A549 (cell line): ENCODE measurements at regions not wholly inside any gene's neighbourhood (a gene's known extent, or its start where the extent isn't known, plus 50 kb on each side); places are given as distances from the start of the nearest gene placed in this dataset.
A peak's percentile ranks its signal among the peaks of the same experiment; 100 is the strongest.

Source experiments
- ATAC-seq, 2 experiments: fragments of 200-7000 bp in 1 of 2; fragments of >200 bp in 1 of 2; cut with Nextera tagmentation in 1 of 2; cut with Tn5 transposase in 1 of 2; 3 replicates each; pipeline versions ENCODE4 v1.8.0 to v1.9.1; 2018 to 2020; ENCODE audit warnings: mild to moderate bottlenecking in 1 of 2, moderate library complexity in 1 of 2
- CTCF ChIA-PET: fragments of 300-600 bp; sonication (Branson Sonifier 250); formaldehyde crosslinking; extraction: SDS; loops from one replicate; lab custom pipeline; 2021; ENCODE audit warnings: antibody characterized with exemption, inconsistent platforms; lab: Yijun Ruan, JAX
- POLR2A ChIA-PET: fragments of 350-600 bp; formaldehyde crosslinking; extraction: SDS; loops from one replicate; lab custom pipeline; 2021; ENCODE audit warnings: antibody characterized with exemption, inconsistent platforms; lab: Yijun Ruan, JAX
- DNase-seq, 2 experiments: peaks; one replicate each; pipeline versions ENCODE4 v3.0.0 to v3.0.0-alpha.2; 2011 to 2016; ENCODE audit warnings: low read depth in 1 of 2, low spot score in 1 of 2
- FAIRE-seq: peaks from 2 replicates; lab custom pipeline; 2011; peaks lifted over from hg19 to GRCh38; lab: Jason Lieb, UNC
- H3K27ac ChIP-seq, 2 experiments: fragments of >200 bp; sonication (Bioruptor Twin); formaldehyde crosslinking; 3 replicates each; pipeline ENCODE4 v1.5.1; 2016 to 2017
- H3K4me1 ChIP-seq: fragments of >200 bp; sonication (Bioruptor Twin); formaldehyde crosslinking; 3 replicates; pipeline ENCODE4 v1.6.1; 2016
- H3K4me2 ChIP-seq: fragments of >200 bp; sonication (Bioruptor Twin); formaldehyde crosslinking; 3 replicates; pipeline ENCODE4 v1.6.1; 2016
- H3K4me3 ChIP-seq: fragments of >200 bp; sonication (Bioruptor Twin); formaldehyde crosslinking; 3 replicates; pipeline ENCODE4 v1.5.1; 2016
- H3K9me3 ChIP-seq: fragments of >200 bp; sonication (Bioruptor Twin); formaldehyde crosslinking; 3 replicates; pipeline ENCODE4 v1.6.1; 2016
- CBX2 ChIP-seq: fragments of 200-600 bp; sonication (generic); IDR thresholded peaks from 2 replicates; pipeline ENCODE4 v1.6.1; 2016; ENCODE audit warnings: low read depth, mild to moderate bottlenecking, borderline replicate concordance
- CBX8 ChIP-seq: fragments of 200-600 bp; sonication (generic); IDR thresholded peaks from 2 replicates; pipeline ENCODE4 v1.6.1; 2016
- CHD4 ChIP-seq: fragments of 200-600 bp; sonication (generic); IDR thresholded peaks from 2 replicates; pipeline ENCODE4 v1.6.1; 2016; ENCODE audit warnings: antibody characterized with exemption, mild to moderate bottlenecking, borderline replicate concordance
- HDAC2 ChIP-seq: fragments of 200-600 bp; sonication (generic); IDR thresholded peaks from 2 replicates; pipeline ENCODE4 v1.6.1; 2016
- HEYL ChIP-seq: fragments of 250-450 bp; sonication (Bioruptor Pico); IDR thresholded peaks from 2 replicates; pipeline ENCODE4 v1.8.0; 2021; ENCODE audit warnings: mild to moderate bottlenecking, moderate library complexity
- HOXB13 ChIP-seq: fragments of 250-450 bp; sonication (Bioruptor Pico); IDR thresholded peaks from 2 replicates; pipeline ENCODE4 v1.5.0; 2020; ENCODE audit warnings: low read depth, mild to moderate bottlenecking, moderate library complexity
- KDM1A ChIP-seq: fragments of 200-600 bp; sonication (generic); IDR thresholded peaks from 2 replicates; pipeline ENCODE4 v1.6.1; 2016; ENCODE audit warnings: low read depth, mild to moderate bottlenecking
- KDM5A ChIP-seq: fragments of 200-600 bp; sonication (generic); IDR thresholded peaks from 2 replicates; pipeline ENCODE4 v1.6.1; 2016; ENCODE audit warnings: antibody characterized with exemption, mild to moderate bottlenecking
- MYC ChIP-seq: IDR thresholded peaks from 2 replicates; pipeline ENCODE4 v1.6.1; 2012; ENCODE audit warnings: mild to moderate bottlenecking, inconsistent platforms, low read length, improper control_type of control experiment, borderline replicate concordance
- NPAS2 ChIP-seq: fragments of 250-450 bp; sonication (Bioruptor Pico); IDR thresholded peaks from 2 replicates; pipeline ENCODE4 v1.8.0; 2022; ENCODE audit warnings: mild to moderate bottlenecking, moderate library complexity, borderline replicate concordance
- NR3C1 ChIP-seq: fragments of >200 bp; sonication (Bioruptor Twin); formaldehyde crosslinking; IDR thresholded peaks from 3 replicates; pipeline ENCODE4 v1.6.1; 2017
- POLR2A ChIP-seq: IDR thresholded peaks from 2 replicates; pipeline ENCODE4 v1.6.1; 2012; ENCODE audit warnings: mild to moderate bottlenecking, low read length
- POLR2AphosphoS2 ChIP-seq: conservative IDR thresholded peaks from 2 replicates; pipeline ENCODE4 v1.6.1; 2012; ENCODE audit warnings: low read length, improper control_type of control experiment, inconsistent platforms
- RARB ChIP-seq: fragments of 250-450 bp; sonication (Bioruptor Pico); IDR thresholded peaks from 2 replicates; pipeline ENCODE4 v1.8.0; 2021; ENCODE audit warnings: mild to moderate bottlenecking, moderate library complexity
- SREBF2 ChIP-seq: fragments of 450-650 bp; IDR thresholded peaks from 2 replicates; pipeline ENCODE4 v1.6.1; 2014; ENCODE audit warnings: mild to moderate bottlenecking, moderate library complexity
- WGBS: methylation state at CpG from one replicate; pipeline ENCODE4 v1.1.6; 2017; ENCODE audit errors: missing lambda C conversion rate; 5-methylcytosine and 5-hydroxymethylcytosine counted together
- TF ChIP-seq, protein P1 (sequence below): IDR thresholded peaks from 2 replicates; pipeline ENCODE4 v1.6.1; 2012
- TF ChIP-seq, protein P2 (sequence below): fragments of 150-350 bp; IDR thresholded peaks from 2 replicates; pipeline ENCODE4 v1.6.1; 2014; ENCODE audit warnings: low read depth, mild to moderate bottlenecking, low read length
- TF ChIP-seq, protein P3 (sequence below): fragments of 250-450 bp; sonication (Bioruptor Pico); IDR thresholded peaks from 2 replicates; pipeline ENCODE4 v1.5.0; 2021; ENCODE audit warnings: mild to moderate bottlenecking, moderate library complexity, borderline replicate concordance
- TF ChIP-seq, protein P4 (sequence below): fragments of >200 bp; sonication (Bioruptor Twin); formaldehyde crosslinking; IDR thresholded peaks from 3 replicates; pipeline ENCODE4 v1.5.1; 2016

DNA sequence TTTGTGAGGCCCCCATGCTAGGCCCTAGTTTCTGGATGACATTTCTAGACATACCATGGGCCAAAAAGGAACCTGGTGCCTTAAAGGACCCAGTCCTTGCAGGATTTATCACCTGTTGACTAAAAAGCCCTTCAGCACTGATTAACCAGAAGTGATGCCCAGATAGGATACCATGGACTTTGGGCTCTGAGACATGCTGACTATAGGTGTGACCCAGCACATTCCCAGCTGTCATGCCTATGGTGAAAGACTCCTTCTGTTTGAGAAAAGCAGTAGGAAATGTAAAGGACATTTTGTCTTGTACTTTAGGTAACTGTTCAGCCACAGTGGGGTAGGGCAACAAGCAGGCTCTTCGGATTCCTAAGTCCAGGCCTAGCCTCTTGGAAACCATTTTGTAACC, 724.2 kb downstream of the CD109 start (continued):
- TF ChIP-seq RARB (CRISPR knock-in tag) (no peak), MYC (no peak), KDM1A (no peak), KDM5A (no peak)

DNA sequence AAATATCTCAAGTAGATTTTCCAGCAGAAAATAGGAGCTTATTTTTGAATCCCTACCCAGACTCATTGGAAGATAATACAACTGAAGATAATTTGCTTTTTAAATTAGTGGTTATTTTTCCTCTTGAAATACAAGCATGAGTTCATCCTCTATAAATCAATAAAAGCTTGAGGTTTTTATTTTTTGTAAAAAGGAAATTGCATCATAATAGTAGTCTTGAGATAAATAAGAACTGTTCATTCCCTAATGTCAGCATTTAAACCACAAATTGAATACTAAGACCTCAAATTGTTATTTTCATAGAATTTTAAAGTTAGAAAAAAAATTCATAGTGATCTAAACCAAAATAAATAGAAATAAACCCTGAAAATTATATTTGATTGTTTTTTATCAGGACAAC, 719.1 kb downstream of the CD109 start:
- no peak for FAIRE-seq
- POLR2A ChIA-PET = no interaction called here
- Histone ChIP-seq H3K4me1 (no peaks in the 10 kb centered on the region), H3K4me2 (no peak overlapping the region)
- TF ChIP-seq HDAC2 (no peak), NR3C1 (no peak), POLR2AphosphoS2 (no peak), HOXB13 (CRISPR knock-in tag) (no peak), RARB (CRISPR knock-in tag) (no peak), SREBF2 (no peak), CBX8 (no peak), POLR2A (no peak), CHD4 (no peak), CBX2 (no peak), NPAS2 (no peak), KDM1A (no peak)
- TF ChIP-seq, protein P1, sequence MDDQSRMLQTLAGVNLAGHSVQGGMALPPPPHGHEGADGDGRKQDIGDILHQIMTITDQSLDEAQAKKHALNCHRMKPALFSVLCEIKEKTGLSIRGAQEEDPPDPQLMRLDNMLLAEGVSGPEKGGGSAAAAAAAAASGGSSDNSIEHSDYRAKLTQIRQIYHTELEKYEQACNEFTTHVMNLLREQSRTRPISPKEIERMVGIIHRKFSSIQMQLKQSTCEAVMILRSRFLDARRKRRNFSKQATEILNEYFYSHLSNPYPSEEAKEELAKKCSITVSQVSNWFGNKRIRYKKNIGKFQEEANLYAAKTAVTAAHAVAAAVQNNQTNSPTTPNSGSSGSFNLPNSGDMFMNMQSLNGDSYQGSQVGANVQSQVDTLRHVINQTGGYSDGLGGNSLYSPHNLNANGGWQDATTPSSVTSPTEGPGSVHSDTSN = no peak
- TF ChIP-seq, protein P2, sequence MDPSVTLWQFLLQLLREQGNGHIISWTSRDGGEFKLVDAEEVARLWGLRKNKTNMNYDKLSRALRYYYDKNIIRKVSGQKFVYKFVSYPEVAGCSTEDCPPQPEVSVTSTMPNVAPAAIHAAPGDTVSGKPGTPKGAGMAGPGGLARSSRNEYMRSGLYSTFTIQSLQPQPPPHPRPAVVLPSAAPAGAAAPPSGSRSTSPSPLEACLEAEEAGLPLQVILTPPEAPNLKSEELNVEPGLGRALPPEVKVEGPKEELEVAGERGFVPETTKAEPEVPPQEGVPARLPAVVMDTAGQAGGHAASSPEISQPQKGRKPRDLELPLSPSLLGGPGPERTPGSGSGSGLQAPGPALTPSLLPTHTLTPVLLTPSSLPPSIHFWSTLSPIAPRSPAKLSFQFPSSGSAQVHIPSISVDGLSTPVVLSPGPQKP = no peak
- TF ChIP-seq, protein P3, sequence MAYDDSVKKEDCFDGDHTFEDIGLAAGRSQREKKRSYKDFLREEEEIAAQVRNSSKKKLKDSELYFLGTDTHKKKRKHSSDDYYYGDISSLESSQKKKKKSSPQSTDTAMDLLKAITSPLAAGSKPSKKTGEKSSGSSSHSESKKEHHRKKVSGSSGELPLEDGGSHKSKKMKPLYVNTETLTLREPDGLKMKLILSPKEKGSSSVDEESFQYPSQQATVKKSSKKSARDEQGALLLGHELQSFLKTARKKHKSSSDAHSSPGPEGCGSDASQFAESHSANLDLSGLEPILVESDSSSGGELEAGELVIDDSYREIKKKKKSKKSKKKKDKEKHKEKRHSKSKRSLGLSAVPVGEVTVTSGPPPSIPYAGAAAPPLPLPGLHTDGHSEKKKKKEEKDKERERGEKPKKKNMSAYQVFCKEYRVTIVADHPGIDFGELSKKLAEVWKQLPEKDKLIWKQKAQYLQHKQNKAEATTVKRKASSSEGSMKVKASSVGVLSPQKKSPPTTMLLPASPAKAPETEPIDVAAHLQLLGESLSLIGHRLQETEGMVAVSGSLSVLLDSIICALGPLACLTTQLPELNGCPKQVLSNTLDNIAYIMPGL (CRISPR knock-in tag) = no peak
- TF ChIP-seq, protein P4, sequence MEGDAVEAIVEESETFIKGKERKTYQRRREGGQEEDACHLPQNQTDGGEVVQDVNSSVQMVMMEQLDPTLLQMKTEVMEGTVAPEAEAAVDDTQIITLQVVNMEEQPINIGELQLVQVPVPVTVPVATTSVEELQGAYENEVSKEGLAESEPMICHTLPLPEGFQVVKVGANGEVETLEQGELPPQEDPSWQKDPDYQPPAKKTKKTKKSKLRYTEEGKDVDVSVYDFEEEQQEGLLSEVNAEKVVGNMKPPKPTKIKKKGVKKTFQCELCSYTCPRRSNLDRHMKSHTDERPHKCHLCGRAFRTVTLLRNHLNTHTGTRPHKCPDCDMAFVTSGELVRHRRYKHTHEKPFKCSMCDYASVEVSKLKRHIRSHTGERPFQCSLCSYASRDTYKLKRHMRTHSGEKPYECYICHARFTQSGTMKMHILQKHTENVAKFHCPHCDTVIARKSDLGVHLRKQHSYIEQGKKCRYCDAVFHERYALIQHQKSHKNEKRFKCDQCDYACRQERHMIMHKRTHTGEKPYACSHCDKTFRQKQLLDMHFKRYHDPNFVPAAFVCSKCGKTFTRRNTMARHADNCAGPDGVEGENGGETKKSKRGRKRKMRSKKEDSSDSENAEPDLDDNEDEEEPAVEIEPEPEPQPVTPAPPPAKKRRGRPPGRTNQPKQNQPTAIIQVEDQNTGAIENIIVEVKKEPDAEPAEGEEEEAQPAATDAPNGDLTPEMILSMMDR = no peak
- TF ChIP-seq, all 56 proteins: peak for 0
- Histone ChIP-seq H3K4me3 (no peak overlapping the region), H3K9me3 (no peaks in the 10 kb centered on the region), H3K27ac (no peak overlapping the region)
- CTCF ChIA-PET = interaction anchor here (1.3 to 4.6 kb wide), 3 partner anchors 790 to 796 kb away, joined by 4 to 17 read pairs (median 5); partner anchors contain the start of gene COL12A1
- ATAC-seq (no peak), DNase-seq (no peak)

DNA sequence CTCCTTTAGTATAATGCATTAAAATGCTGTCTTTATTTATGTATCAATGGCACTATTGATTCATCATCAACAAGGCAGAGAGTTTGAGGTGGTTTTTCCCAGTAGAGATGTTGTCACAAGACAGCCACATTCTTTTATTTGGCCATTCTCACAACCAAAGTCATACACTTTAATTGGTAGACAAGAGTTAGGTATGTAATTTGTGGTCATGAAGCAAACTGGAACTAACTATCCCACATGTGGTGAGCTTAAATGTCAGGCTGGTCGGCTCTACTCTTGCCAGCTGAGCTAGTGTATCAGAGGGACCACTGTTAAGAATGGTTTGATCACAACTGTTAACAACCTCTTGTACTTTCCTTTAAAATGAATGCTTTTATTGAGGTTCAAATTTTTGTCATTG, 714.6 kb downstream of the CD109 start:
- ChIA-PET POLR2A (no interaction called here), CTCF (interaction anchor here (1.2 to 3.0 kb wide), 3 partner anchors 165 to 798 kb away, joined by 4 to 12 read pairs (median 10); no protein-coding TSS in a partner anchor)
- FAIRE-seq = no peak

More for the DNA sequence above, 714.6 kb downstream of the CD109 start:
- H3K4me2 ChIP-seq = no peak overlapping the region
- no peak for ATAC-seq
- no peak overlapping the region for H3K4me3 ChIP-seq
- H3K27ac ChIP-seq = 0 out of 6 replicates have a peak overlapping the region, but pooled peaks of 1 of the 2 experiments have one; percentile 18
- no peaks in the 10 kb centered on the region for H3K9me3 ChIP-seq
- 71% methylated on average over 1 of the region's 1 CpG for WGBS
- DNase-seq = no peak
- TF ChIP-seq HEYL (CRISPR knock-in tag) = no peak
- no peaks in the 10 kb centered on the region for H3K4me1 ChIP-seq
